ENCODE measurements at regions not wholly inside any gene's neighbourhood (a gene's known extent, or its start where the extent isn't known, plus 50 kb on each side); places are given as distances from the start of the nearest gene placed in this dataset.

GRCh38 chr20:11454966-11455799, 462.5 kb upstream of the BTBD3 start:
- H3K27me3 Mint-ChIP-seq (ENCODE audit: insufficient read depth) = no peaks in the 10 kb centered on the region
- H3K36me3 Mint-ChIP-seq (ENCODE audit: low read depth) = no peaks in the 10 kb centered on the region
- H3K9me3 Mint-ChIP-seq = peaks cover 5% of the 10 kb centered on the region
- no peak for DNase-seq (ENCODE audit: low spot score)
- H3K4me3 Mint-ChIP-seq = no peak overlapping the region
- no peaks in the 10 kb centered on the region for H3K4me1 Mint-ChIP-seq (ENCODE audit: low read depth)
- intact Hi-C loops (cut with micrococcal nuclease) = no loop called here
- no peak overlapping the region for H3K27ac Mint-ChIP-seq

GRCh38 chr20:11457488-11457887, 460.2 kb upstream of the BTBD3 start:
- intact Hi-C loops (cut with micrococcal nuclease) = no loop called here
- Mint-ChIP-seq H3K36me3 (ENCODE audit: low read depth) (no peaks in the 10 kb centered on the region), H3K4me3 (no peak overlapping the region), H3K27me3 (ENCODE audit: insufficient read depth) (no peaks in the 10 kb centered on the region), H3K27ac (no peak overlapping the region), H3K4me1 (ENCODE audit: low read depth) (no peaks in the 10 kb centered on the region), H3K9me3 (peaks cover 3% of the 10 kb centered on the region)
- DNase-seq (ENCODE audit: low spot score) = no peak

- no peak overlapping the region for H3K27ac Mint-ChIP-seq
- H3K36me3 Mint-ChIP-seq (ENCODE audit: low read depth) = no peaks in the 10 kb centered on the region
- no peak for DNase-seq (ENCODE audit: low spot score)
- no peaks in the 10 kb centered on the region for H3K27me3 Mint-ChIP-seq (ENCODE audit: insufficient read depth)
- H3K4me3 Mint-ChIP-seq = no peak overlapping the region
- H3K9me3 Mint-ChIP-seq = no peaks in the 10 kb centered on the region
- H3K4me1 Mint-ChIP-seq (ENCODE audit: low read depth) = no peaks in the 10 kb centered on the region
- intact Hi-C loops (cut with micrococcal nuclease) = no loop called here
Observed at GRCh38 chr20:11459090-11459890, 458.4 kb upstream of the BTBD3 start.

- H3K4me3 Mint-ChIP-seq = no peak overlapping the region
- H3K27me3 Mint-ChIP-seq (ENCODE audit: insufficient read depth) = no peaks in the 10 kb centered on the region
- H3K36me3 Mint-ChIP-seq (ENCODE audit: low read depth) = no peaks in the 10 kb centered on the region
- H3K9me3 Mint-ChIP-seq = peaks cover 5% of the 10 kb centered on the region
- no peaks in the 10 kb centered on the region for H3K4me1 Mint-ChIP-seq (ENCODE audit: low read depth)
- intact Hi-C loops (cut with micrococcal nuclease) = no loop called here
- no peak overlapping the region for H3K27ac Mint-ChIP-seq
- DNase-seq (ENCODE audit: low spot score) = no peak
Observed at GRCh38 chr20:11467436-11467835, 450.3 kb upstream of the BTBD3 start.

- Mint-ChIP-seq H3K36me3 (ENCODE audit: low read depth) (no peaks in the 10 kb centered on the region), H3K27ac (no peak overlapping the region), H3K4me3 (no peak overlapping the region), H3K27me3 (ENCODE audit: insufficient read depth) (no peaks in the 10 kb centered on the region), H3K4me1 (ENCODE audit: low read depth) (no peaks in the 10 kb centered on the region), H3K9me3 (peaks cover 5% of the 10 kb centered on the region)
- DNase-seq (ENCODE audit: low spot score) = no peak
- intact Hi-C loops (cut with micrococcal nuclease) = no loop called here
Observed at GRCh38 chr20:11468880-11469279, 448.8 kb upstream of the BTBD3 start.

- H3K36me3 Mint-ChIP-seq (ENCODE audit: low read depth) = no peaks in the 10 kb centered on the region
- no peaks in the 10 kb centered on the region for H3K27me3 Mint-ChIP-seq (ENCODE audit: insufficient read depth)
- no peaks in the 10 kb centered on the region for H3K4me1 Mint-ChIP-seq (ENCODE audit: low read depth)
- intact Hi-C loops (cut with micrococcal nuclease) = no loop called here
- no peak overlapping the region for H3K27ac Mint-ChIP-seq
- peaks cover 5% of the 10 kb centered on the region for H3K9me3 Mint-ChIP-seq
- DNase-seq (ENCODE audit: low spot score) = no peak
- H3K4me3 Mint-ChIP-seq = no peak overlapping the region
Observed at GRCh38 chr20:11469795-11470435, 447.8 kb upstream of the BTBD3 start.

- H3K4me1 Mint-ChIP-seq (ENCODE audit: low read depth) = no peaks in the 10 kb centered on the region
- DNase-seq (ENCODE audit: low spot score) = no peak
- no peaks in the 10 kb centered on the region for H3K27me3 Mint-ChIP-seq (ENCODE audit: insufficient read depth)
- intact Hi-C loops (cut with micrococcal nuclease) = no loop called here
- H3K27ac Mint-ChIP-seq = no peak overlapping the region
- no peak overlapping the region for H3K4me3 Mint-ChIP-seq
- H3K36me3 Mint-ChIP-seq (ENCODE audit: low read depth) = no peaks in the 10 kb centered on the region
- peaks cover 5% of the 10 kb centered on the region for H3K9me3 Mint-ChIP-seq
Observed at GRCh38 chr20:11473983-11474382, 443.7 kb upstream of the BTBD3 start.

GRCh38 chr20:11483697-11484096, 434.0 kb upstream of the BTBD3 start:
- Mint-ChIP-seq H3K27me3 (ENCODE audit: insufficient read depth) (peaks cover 1% of the 10 kb centered on the region), H3K36me3 (ENCODE audit: low read depth) (no peaks in the 10 kb centered on the region), H3K4me3 (no peak overlapping the region), H3K4me1 (ENCODE audit: low read depth) (no peaks in the 10 kb centered on the region), H3K27ac (no peak overlapping the region), H3K9me3 (no peaks in the 10 kb centered on the region)
- intact Hi-C loops (cut with micrococcal nuclease) = no loop called here
- DNase-seq (ENCODE audit: low spot score) = no peak

GRCh38 chr20:11484479-11484878, 433.2 kb upstream of the BTBD3 start:
- H3K4me1 Mint-ChIP-seq (ENCODE audit: low read depth) = no peaks in the 10 kb centered on the region
- no peaks in the 10 kb centered on the region for H3K36me3 Mint-ChIP-seq (ENCODE audit: low read depth)
- peaks cover 2% of the 10 kb centered on the region for H3K9me3 Mint-ChIP-seq
- peaks cover 1% of the 10 kb centered on the region for H3K27me3 Mint-ChIP-seq (ENCODE audit: insufficient read depth)
- intact Hi-C loops (cut with micrococcal nuclease) = no loop called here
- H3K27ac Mint-ChIP-seq = no peak overlapping the region
- DNase-seq (ENCODE audit: low spot score) = no peak
- H3K4me3 Mint-ChIP-seq = no peak overlapping the region

- Mint-ChIP-seq H3K27me3 (ENCODE audit: insufficient read depth) (no peaks in the 10 kb centered on the region), H3K9me3 (peaks cover 2% of the 10 kb centered on the region)
- intact Hi-C loops (cut with micrococcal nuclease) = no loop called here
Observed at GRCh38 chr20:11492386-11492785, 425.3 kb upstream of the BTBD3 start.

DNA sequence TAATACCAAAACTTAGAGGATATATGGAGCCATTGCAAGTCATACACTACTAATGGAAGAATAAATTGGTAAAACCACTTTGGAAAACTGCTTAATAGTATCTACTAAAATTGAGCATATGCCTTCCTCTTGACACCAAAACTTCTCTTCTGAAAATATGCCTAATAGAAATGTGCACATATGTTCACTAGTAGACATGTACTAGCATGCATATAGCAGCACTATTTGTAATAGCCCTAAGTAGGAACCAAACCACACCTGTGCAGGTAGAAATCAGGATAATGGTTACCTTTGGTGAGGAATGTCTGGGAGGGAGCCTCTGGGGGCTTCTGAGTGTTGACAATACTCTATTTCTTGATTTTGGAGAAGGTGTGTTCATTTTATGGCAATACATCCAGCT, 424.8 kb upstream of the BTBD3 start:
- Mint-ChIP-seq H3K9me3 (peaks cover 2% of the 10 kb centered on the region), H3K27ac (no peak overlapping the region), H3K36me3 (ENCODE audit: low read depth) (no peaks in the 10 kb centered on the region), H3K4me3 (no peak overlapping the region), H3K27me3 (ENCODE audit: insufficient read depth) (no peaks in the 10 kb centered on the region), H3K4me1 (ENCODE audit: low read depth) (no peaks in the 10 kb centered on the region)
- DNase-seq (ENCODE audit: low spot score) = no peak
- intact Hi-C loops (cut with micrococcal nuclease) = no loop called here

More at GRCh38 chr20:11492386-11492785, 425.3 kb upstream of the BTBD3 start:
- H3K27ac Mint-ChIP-seq = no peak overlapping the region
- no peak for DNase-seq (ENCODE audit: low spot score)
- H3K4me3 Mint-ChIP-seq = no peak overlapping the region
- H3K36me3 Mint-ChIP-seq (ENCODE audit: low read depth) = no peaks in the 10 kb centered on the region
- no peaks in the 10 kb centered on the region for H3K4me1 Mint-ChIP-seq (ENCODE audit: low read depth)

DNA sequence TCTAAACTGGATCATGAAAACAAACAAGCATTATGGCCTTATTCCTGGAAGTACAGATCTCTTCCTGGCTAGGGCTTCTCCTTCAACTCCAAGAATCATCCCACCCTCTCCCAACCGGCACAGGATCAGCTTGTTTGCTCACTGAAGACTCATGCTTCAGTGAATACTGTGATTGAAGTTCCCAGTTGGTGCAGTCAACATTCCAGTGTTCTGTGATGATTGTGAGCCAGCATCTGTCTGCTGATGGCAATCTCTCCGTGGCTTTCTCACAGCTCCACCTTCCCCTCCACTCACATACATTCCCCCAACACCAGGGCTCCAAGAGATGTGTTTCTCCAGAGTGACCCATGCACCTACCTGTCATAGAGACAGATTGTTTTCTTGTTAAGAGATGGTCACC, 421.3 kb upstream of the BTBD3 start:
- DNase-seq (ENCODE audit: low spot score) = no peak
- H3K27me3 Mint-ChIP-seq (ENCODE audit: insufficient read depth) = no peaks in the 10 kb centered on the region
- H3K9me3 Mint-ChIP-seq = no peaks in the 10 kb centered on the region
- H3K4me3 Mint-ChIP-seq = no peak overlapping the region
- intact Hi-C loops (cut with micrococcal nuclease) = no loop called here
- H3K36me3 Mint-ChIP-seq (ENCODE audit: low read depth) = no peaks in the 10 kb centered on the region
- no peak overlapping the region for H3K27ac Mint-ChIP-seq
- no peaks in the 10 kb centered on the region for H3K4me1 Mint-ChIP-seq (ENCODE audit: low read depth)

DNA sequence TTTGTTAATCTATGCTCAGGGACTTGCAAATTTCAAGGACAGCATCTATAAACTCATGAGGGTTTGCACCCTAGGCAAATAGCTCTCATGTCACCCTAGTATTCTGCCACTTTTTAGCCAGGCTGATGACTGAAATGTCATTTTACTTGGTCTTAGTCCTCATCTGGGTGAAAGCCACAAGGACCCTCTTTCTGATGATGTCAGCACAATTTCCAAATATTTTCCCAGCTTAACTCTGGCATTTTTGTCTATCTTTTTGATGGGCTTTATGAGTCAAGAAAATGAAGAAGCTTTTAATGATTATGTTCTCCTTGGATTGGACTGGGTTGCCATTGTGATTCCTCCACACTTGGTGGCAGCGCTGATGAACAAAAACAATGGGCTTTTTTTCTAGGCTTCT, 420.1 kb upstream of the BTBD3 start:
- no peaks in the 10 kb centered on the region for H3K4me1 Mint-ChIP-seq (ENCODE audit: low read depth)
- H3K36me3 Mint-ChIP-seq (ENCODE audit: low read depth) = no peaks in the 10 kb centered on the region
- DNase-seq (ENCODE audit: low spot score) = no peak
- no peak overlapping the region for H3K4me3 Mint-ChIP-seq
- no peaks in the 10 kb centered on the region for H3K9me3 Mint-ChIP-seq
- intact Hi-C loops (cut with micrococcal nuclease) = no loop called here
- no peaks in the 10 kb centered on the region for H3K27me3 Mint-ChIP-seq (ENCODE audit: insufficient read depth)
- no peak overlapping the region for H3K27ac Mint-ChIP-seq

Data from activated T-helper 1 cell treated with anti-CD3 and anti-CD28 coated beads, Interleukin-12 subunit alpha, Interleukin-12 subunit beta, Interleukin-2, Interleukin-4 antibody, amounts not matched to agents 30 ng/mL and 10 ng/mL and 1 ng/mL, durations not matched to agents 14 hours and 24 hours and 36 hours (primary cell).